GM12873 (cell line): ENCODE measurements at regions not wholly inside any gene's neighbourhood (a gene's known extent, or its start where the extent isn't known, plus 50 kb on each side); places are given as distances from the start of the nearest gene placed in this dataset.

Source experiments
- CTCF ChIP-seq: IDR thresholded peaks from 2 replicates; pipeline ENCODE4 v1.5.1; 2012; ENCODE audit warnings: low read depth, mild to moderate bottlenecking, moderate library complexity, low read length, control low read depth; ENCODE audit not compliant: insufficient read depth; ENCODE audit errors: missing control alignments

GRCh38 chr19:16018106-16018755 lies 58.1 kb upstream of the TPM4 start:
- TF ChIP-seq CTCF = no peak

GRCh38 chr19:16018801-16019551 lies 57.3 kb upstream of the TPM4 start:
- no peak for TF ChIP-seq CTCF

- no peak for TF ChIP-seq CTCF
These were observed 56.4 kb upstream of the TPM4 start for GRCh38 chr19:16019691-16020448.

- no peak for TF ChIP-seq CTCF
These were observed 54.5 kb upstream of the TPM4 start for GRCh38 chr19:16021796-16022195.

- no peak for TF ChIP-seq CTCF
These were observed 54.0 kb upstream of the TPM4 start for GRCh38 chr19:16022251-16022650.

- no peak for TF ChIP-seq CTCF
These were observed 53.6 kb upstream of the TPM4 start for GRCh38 chr19:16022681-16023080.
